B cell (primary cell): ENCODE measurements at regions not wholly inside any gene's neighbourhood (a gene's known extent, or its start where the extent isn't known, plus 50 kb on each side); places are given as distances from the start of the nearest gene placed in this dataset.

Experiments
- ATAC-seq: fragments of 200-7000 bp; cut with Tn5 transposase; one replicate; pipeline ENCODE4 v1.10.0; 2021; ENCODE audit warnings: low read depth, mild to moderate bottlenecking, moderate number of reproducible peaks, moderate library complexity
- CTCF ChIA-PET: fragments of 350-600 bp; sonication (Branson Sonifier 250); formaldehyde crosslinking; loops from one replicate; lab custom pipeline; 2021; ENCODE audit warnings: antibody characterized with exemption, inconsistent platforms; lab: Charles Lee
- POLR2A ChIA-PET: fragments of 350-600 bp; sonication (Branson Sonifier 250); formaldehyde crosslinking; loops from one replicate; lab custom pipeline; 2021; ENCODE audit warnings: antibody characterized with exemption; lab: Charles Lee
- DNase-seq: peaks from one replicate; pipeline ENCODE4 v3.0.0; 2013
- H2AFZ ChIP-seq: 2 replicates; pipeline ENCODE4 v1.6.1; 2012; ENCODE audit warnings: mild to moderate bottlenecking, low read depth, low read length; ENCODE audit not compliant: insufficient read depth, poor library complexity, severe bottlenecking
- H3K27ac ChIP-seq, 2 donors: 1 replicate in 1 of 2; 2 replicates in 1 of 2; pipeline ENCODE4 v1.5.1; 2012 to 2013; ENCODE audit warnings: low read length in 2 of 2, mild to moderate bottlenecking in 2 of 2, moderate library complexity in 1 of 2
- H3K27me3 ChIP-seq, 4 experiments: fragments of 200-600 bp in 1 of 4; sonication (generic) in 1 of 4; replicated peaks in 1 of 4; 1 replicate in 2 of 4; 2 replicates in 2 of 4; pipeline versions ENCODE4 v1.6.1 to v1.7.0; 2013 to 2016; ENCODE audit warnings: low read length in 3 of 4, mild to moderate bottlenecking in 2 of 4, mixed read lengths in 1 of 4, moderate library complexity in 1 of 4; ENCODE audit not compliant: insufficient read depth in 4 of 4, control insufficient read depth in 3 of 4; ENCODE audit errors: control extremely low read depth in 1 of 4
- H3K36me3 ChIP-seq, 2 experiments: replicated peaks in 1 of 2; 1 replicate in 1 of 2; 2 replicates in 1 of 2; pipeline versions ENCODE4 v1.6.1 to v1.7.1; 2013; ENCODE audit warnings: low read length in 1 of 2; ENCODE audit not compliant: insufficient read depth in 2 of 2, control insufficient read depth in 1 of 2; ENCODE audit errors: control extremely low read depth in 1 of 2, extremely low read depth in 1 of 2
- H3K4me1 ChIP-seq, 2 donors: fragments of 200-600 bp in 1 of 2; sonication (generic) in 1 of 2; 1 replicate in 1 of 2; 2 replicates in 1 of 2; pipeline versions ENCODE4 v1.5.1 to v1.6.1; 2013 to 2017; ENCODE audit warnings: low read length in 2 of 2; ENCODE audit not compliant: control insufficient read depth in 2 of 2, insufficient read depth in 2 of 2
- H3K4me2 ChIP-seq: replicated peaks from 2 replicates; pipeline ENCODE3; 2012; ENCODE audit warnings: mild to moderate bottlenecking, low read depth, low read length; ENCODE audit not compliant: poor library complexity, severe bottlenecking
- H3K4me3 ChIP-seq, 5 experiments: fragments of 200-600 bp in 1 of 5; sonication (generic) in 1 of 5; 1 replicate in 3 of 5; 2 replicates in 2 of 5; pipeline versions ENCODE4 v1.5.1 to v1.7.0; 2011 to 2016; ENCODE audit warnings: low read length in 4 of 5, mild to moderate bottlenecking in 4 of 5, low read depth in 2 of 5, control low read depth in 1 of 5, moderate library complexity in 1 of 5; ENCODE audit not compliant: insufficient read depth in 1 of 5; ENCODE audit errors: control extremely low read depth in 1 of 5, extremely low read depth in 1 of 5
- H3K79me2 ChIP-seq: fragments of 200-600 bp; sonication (generic); one replicate; pipeline ENCODE4 v1.6.0; 2016; ENCODE audit warnings: low read length; ENCODE audit not compliant: control insufficient read depth, insufficient read depth
- H3K9ac ChIP-seq: fragments of 200-600 bp; sonication (generic); 2 replicates; pipeline ENCODE4 v1.6.1; 2017; ENCODE audit warnings: mild to moderate bottlenecking, low read length, moderate library complexity
- H3K9me3 ChIP-seq, 3 donors: one replicate each; pipeline versions ENCODE4 v1.6.1 to v1.7.1; 2013; ENCODE audit warnings: low read length in 2 of 3; ENCODE audit not compliant: control insufficient read depth in 2 of 3, insufficient read depth in 1 of 3; ENCODE audit errors: control extremely low read depth in 1 of 3
- H4K20me1 ChIP-seq: 2 replicates; pipeline ENCODE4 v1.6.0; 2012; ENCODE audit warnings: mild to moderate bottlenecking, low read length; ENCODE audit not compliant: insufficient read depth, control insufficient read depth, poor library complexity, severe bottlenecking
- H3K27ac Mint-ChIP-seq: one replicate; pipeline ENCODE4 v1.8.0; 2021; ENCODE audit warnings: mixed read lengths
- H3K27me3 Mint-ChIP-seq: one replicate; pipeline ENCODE4 v1.8.0; 2021; ENCODE audit warnings: mixed read lengths
- H3K4me1 Mint-ChIP-seq: one replicate; pipeline ENCODE4 v1.8.0; 2021; ENCODE audit warnings: mixed read lengths
- H3K4me3 Mint-ChIP-seq: one replicate; pipeline ENCODE4 v1.8.0; 2021; ENCODE audit warnings: mixed read lengths
- H3K9me3 Mint-ChIP-seq: one replicate; pipeline ENCODE4 v1.8.0; 2022; ENCODE audit warnings: mixed read lengths; ENCODE audit not compliant: insufficient read depth
- CTCF ChIP-seq: fragments of 200-600 bp; IDR thresholded peaks from one replicate; pipeline ENCODE4 v1.8.0; 2022; ENCODE audit warnings: antibody characterized with exemption, mild to moderate bottlenecking
- EZH2 ChIP-seq: IDR thresholded peaks from 2 replicates; pipeline ENCODE4 v1.6.1; 2012; ENCODE audit warnings: borderline replicate concordance, low read depth, mild to moderate bottlenecking, moderate library complexity, low read length; ENCODE audit not compliant: insufficient read depth, poor library complexity, severe bottlenecking
- WGBS: methylation state at CpG from one replicate; pipeline ENCODE4 v1.1.5; 2013; ENCODE audit warnings: missing lambda C conversion rate; ENCODE audit not compliant: insufficient coverage; 5-methylcytosine and 5-hydroxymethylcytosine counted together
- intact Hi-C: fragments of 100-400 bp; cut with micrococcal nuclease; formaldehyde crosslinking; loops from one replicate; pipeline ENCODE4 v1.10.0; 2022

- Histone ChIP-seq H3K27ac (no peak overlapping the region), H3K9ac (no peak overlapping the region), H3K4me2 (no peak overlapping the region), H3K4me3 (no peak overlapping the region), H3K79me2 (no peaks in the 10 kb centered on the region), H3K36me3 (no peaks in the 10 kb centered on the region), H4K20me1 (no peaks in the 10 kb centered on the region), H3K4me1 (no peaks in the 10 kb centered on the region), H3K9me3 (no peaks in the 10 kb centered on the region), H3K27me3 (no peaks in the 10 kb centered on the region), H2AFZ (no peak overlapping the region)
- no peak for TF ChIP-seq EZH2
- TF ChIP-seq CTCF, result no peak
- H3K27me3 Mint-ChIP-seq, result no peaks in the 10 kb centered on the region
- ATAC-seq, result no peak
- WGBS, result 89% methylated on average over 5 of the region's 6 CpGs
- ChIA-PET POLR2A (no interaction called here), CTCF (no interaction called here)
- no peak overlapping the region for H3K4me3 Mint-ChIP-seq
- no peak for DNase-seq
- H3K27ac Mint-ChIP-seq, result no peak overlapping the region
- intact Hi-C loops, result no loop called here
- no peaks in the 10 kb centered on the region for H3K9me3 Mint-ChIP-seq
- no peaks in the 10 kb centered on the region for H3K4me1 Mint-ChIP-seq
These were observed 510.5 kb downstream of the CCSER2 start for GRCh38 chr10:84838851-84839250.

GRCh38 chr10:84842593-84842992 lies 514.2 kb downstream of the CCSER2 start:
- DNase-seq (no peak), ATAC-seq (no peak)
- H3K27me3 ChIP-seq, result no peaks in the 10 kb centered on the region
- H3K4me3 Mint-ChIP-seq, result no peak overlapping the region
- H3K4me1 Mint-ChIP-seq, result no peaks in the 10 kb centered on the region
- H3K4me1 ChIP-seq, result no peaks in the 10 kb centered on the region
- no peaks in the 10 kb centered on the region for H3K9me3 Mint-ChIP-seq
- no peaks in the 10 kb centered on the region for H4K20me1 ChIP-seq
- H3K36me3 ChIP-seq, result no peaks in the 10 kb centered on the region
- H3K9me3 ChIP-seq, result no peaks in the 10 kb centered on the region
- CTCF ChIA-PET, result no interaction called here
- no peak for TF ChIP-seq CTCF
- no peak for TF ChIP-seq EZH2
- no peak overlapping the region for H3K4me3 ChIP-seq
- no peak overlapping the region for H2AFZ ChIP-seq
- no peak overlapping the region for H3K4me2 ChIP-seq
- no peaks in the 10 kb centered on the region for H3K27me3 Mint-ChIP-seq
- no peaks in the 10 kb centered on the region for H3K79me2 ChIP-seq
- intact Hi-C loops, result loop anchor here (10.0 kb wide), 1 partner anchor 1532 kb away; no protein-coding TSS in a partner anchor
- H3K27ac ChIP-seq, result no peak overlapping the region
- no peak overlapping the region for H3K27ac Mint-ChIP-seq
- POLR2A ChIA-PET, result no interaction called here
- H3K9ac ChIP-seq, result no peak overlapping the region
